Astrocyte of the hippocampus (primary cell): ENCODE measurements at regions not wholly inside any gene's neighbourhood (a gene's known extent, or its start where the extent isn't known, plus 50 kb on each side); places are given as distances from the start of the nearest gene placed in this dataset.
"Not testable (repeated sequence)": the region's sequence is repeated elsewhere in the genome, so short reads cannot be mapped to it uniquely, and the experiment has no call there.

Experiments used
- DNase-seq: peaks from one replicate; pipeline ENCODE4 v3.0.0; 2011; ENCODE audit warnings: low read depth, low spot score

DNA sequence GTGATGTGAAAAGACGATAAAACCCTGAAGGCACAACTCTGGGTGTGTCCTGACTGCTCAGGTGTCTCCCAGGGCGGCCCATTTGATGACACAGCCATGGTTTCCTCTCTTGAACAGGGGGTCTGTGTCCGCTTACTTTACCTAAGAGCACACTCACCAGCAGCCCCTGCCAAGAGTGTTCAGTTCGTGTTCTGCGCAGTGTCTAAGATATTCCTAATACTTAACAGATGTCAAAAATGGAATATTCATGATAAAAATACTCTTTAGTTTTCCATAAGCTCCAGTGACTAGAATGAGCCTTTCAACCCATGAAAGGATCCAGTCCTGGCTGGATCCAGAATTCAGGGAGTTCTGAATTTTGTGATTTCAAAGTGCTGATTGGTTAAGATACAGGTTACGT, 492.4 kb downstream of the TNS3 start:
- DNase-seq: no peak

DNA sequence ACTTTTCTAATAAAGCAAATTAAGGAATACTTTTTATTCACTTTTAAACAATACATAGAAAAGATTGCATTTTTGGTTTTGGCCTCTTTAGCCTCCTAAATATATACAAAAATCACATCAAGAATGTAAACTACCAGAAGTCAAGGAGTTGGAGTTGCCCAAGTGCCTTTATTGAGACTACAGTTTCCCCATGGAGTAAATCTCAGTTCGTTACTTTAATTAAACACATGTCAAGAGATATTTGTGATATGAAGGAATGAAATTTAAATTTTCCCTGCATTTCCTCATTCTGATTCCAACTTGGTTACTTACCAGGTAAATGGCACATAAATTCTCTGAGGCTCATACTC, 492.9 kb downstream of the TNS3 start:
- DNase-seq: no peak

DNA sequence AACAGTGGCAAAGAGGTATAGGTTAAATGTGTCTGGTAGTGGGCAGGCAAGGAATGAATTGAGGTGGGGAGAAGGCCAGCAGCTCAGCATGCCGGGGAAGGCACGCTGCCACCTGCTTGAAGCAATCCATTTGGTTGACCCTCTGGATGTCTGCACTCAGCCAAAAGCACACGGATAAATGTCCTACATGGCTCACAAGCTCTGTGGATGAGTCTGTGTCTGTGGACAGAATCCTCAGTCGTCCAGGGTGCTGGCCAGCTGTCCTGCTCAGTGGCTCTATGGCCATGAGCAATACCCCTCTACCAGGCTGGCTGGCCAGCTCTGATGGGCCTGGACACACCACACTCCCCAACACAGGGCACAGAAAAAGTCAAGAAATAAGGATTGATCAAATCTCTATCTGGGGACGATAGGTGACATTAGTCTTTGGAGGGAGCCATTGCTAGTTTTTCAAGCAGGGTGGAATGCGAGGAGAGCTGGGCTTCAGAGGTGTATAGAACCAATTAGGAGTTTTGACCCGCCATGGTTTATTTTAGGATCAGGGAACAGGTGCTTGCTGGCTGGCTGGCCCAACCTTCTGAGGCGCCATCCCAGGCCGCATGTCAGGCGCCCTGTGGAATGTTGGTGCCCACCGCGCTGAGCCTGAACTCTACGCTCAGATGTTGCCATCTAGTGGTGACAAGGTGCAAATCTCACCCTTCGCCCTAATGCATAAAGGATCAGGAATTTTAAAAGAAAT, 493.4 kb downstream of the TNS3 start:
- DNase-seq: peak; percentile 87

DNA sequence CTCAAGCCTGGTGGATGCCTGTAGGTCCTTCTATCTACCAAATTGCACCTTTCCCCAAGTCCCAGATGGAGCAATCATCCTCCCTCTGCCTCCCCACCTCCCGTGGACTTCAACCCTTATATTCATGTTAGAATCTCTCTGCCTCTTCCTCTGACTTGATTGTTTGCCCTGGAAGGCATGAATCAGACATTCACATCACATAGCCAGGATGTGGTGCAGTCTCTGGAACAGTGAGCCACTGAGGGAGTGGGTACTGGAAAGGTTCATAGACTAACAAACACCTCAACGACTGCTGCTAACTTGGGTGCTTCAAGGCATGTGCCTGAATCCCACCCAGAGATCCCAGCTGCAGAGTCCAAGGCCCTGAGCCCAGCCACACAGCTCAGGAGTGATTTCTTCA, 494.0 kb downstream of the TNS3 start:
- DNase-seq: peak; percentile 28

DNA sequence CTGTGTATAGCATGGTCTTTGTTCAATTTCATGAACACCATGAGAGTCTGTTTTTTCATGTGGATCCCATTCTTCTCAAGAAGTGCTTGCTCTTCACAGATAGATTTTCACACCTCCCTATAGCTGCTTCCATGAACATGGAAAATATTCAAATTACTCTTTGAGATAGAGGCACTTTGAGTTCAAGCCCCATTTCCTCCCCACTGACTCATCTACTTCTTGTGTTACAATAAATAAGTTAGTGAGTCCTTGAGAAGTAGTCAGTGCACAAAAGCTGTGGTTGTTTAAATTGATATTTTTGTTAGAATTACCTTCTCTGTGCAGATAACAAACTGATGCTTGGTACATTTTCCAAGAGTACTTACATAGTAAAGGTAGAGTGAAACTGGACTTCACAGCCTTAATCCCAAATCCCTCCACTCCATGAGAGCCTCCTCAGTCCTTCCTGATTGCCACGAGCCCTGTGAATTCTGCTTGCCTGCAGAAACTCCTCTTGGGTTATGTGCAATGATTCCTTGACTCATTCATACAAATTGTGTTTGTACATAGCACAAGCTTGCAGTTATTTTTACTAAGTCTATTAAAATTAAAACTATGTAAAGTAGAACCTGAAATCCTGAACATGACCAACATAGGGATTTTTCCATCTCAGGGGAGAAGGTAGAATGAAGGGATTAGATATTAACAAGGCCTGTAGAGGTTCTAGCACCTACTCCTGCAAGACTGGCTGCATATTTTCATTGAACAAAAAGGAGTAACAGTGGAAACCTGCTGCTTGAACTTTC, 496.2 kb downstream of the TNS3 start:
- DNase-seq: no peak

DNA sequence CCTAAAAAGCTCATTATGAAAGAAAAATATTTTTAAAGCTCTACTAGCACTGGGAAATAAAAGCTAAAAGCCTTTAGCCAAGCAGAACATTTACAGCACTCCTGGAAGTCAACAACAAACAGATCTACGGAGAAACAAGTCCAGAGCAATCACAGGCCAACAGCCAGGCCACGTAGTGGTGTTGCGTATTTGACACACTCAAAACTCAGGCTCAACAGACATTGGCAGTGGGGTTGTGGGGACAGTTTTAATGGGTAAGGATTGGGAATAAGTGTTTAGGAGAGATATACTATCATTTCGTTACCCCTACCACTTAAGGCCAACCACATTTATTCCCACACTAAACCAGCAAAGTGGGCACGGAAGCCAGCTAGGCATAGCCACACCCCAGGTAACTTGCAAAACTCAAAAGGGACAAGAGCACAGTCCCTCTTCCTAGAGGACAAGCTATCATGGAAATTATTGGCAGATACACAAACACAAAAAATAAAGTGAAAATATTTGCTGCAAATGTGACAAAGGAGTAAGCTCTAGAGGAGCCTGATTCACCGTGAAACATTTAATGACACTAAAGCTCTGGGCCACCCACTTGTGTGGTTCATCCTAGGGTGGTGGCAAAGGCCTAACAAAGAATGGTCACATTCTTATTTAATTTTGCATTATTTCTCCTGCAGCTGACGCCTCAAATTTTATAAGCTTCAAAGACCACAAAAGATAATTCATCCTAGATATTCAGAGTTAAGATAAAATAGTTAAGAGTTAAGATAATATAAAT, 498.2 kb downstream of the TNS3 start:
- no peak for DNase-seq

DNA sequence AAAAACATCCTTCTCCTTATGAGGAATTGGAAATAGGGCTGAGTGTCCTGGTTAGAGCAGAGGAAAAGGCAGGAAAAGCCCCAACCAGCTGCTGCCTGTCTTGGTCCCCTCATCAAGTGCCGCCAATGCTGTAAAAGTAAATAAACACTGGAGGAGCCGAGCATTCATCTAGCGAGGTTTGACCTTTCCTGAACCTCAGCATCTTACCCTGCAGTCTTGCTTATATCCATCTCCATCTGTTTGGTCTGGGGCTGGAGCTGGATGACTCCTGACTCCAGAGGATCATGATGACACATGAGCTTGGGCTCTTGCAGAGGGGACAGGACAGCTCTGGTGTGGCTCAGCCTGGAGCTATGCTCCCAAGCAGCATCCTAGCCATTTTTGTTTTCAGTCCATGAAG, 501.1 kb downstream of the TNS3 start:
- DNase-seq: no peak

DNA sequence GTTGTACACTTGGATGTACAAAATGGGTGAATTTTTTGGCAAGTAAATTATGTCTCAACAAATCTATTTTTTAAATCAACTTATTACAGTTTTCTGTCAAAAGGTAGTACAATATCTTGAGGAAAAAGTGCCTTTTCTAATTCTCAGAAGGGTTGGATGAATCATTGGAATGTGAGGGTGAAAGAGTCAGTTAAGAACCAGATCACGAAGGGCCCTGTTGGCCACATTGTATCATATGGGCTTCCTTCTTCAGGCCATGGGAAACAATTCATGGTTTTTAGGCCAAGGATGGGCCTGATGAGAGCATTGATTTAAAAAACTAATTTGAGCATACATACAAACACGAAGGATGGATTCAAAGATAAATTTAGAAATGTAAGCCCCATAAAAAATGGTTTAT, 503.7 kb downstream of the TNS3 start:
- DNase-seq: no peak

DNA sequence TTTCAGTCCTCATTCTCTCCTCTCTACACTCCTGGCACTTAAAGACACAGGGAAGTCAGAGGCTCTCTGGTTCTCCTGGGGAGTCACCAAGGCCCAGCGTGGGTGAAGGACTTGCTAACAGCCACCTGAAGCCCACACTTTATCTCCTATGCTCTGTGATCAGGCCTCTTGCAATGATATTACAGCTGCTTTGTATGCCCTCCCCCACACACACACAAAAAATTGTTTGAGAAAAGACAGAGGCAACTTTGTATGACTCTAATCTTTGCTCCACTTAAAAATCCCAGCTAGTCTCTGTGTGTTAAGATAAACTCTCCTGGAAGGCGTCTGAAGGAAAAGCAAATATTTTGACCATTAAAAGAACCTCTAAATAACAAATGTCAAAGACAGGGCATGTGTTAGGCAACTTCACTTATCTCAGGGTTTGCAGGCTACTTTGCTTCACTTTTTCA, 507.2 kb downstream of the TNS3 start:
- DNase-seq: no peak

DNA sequence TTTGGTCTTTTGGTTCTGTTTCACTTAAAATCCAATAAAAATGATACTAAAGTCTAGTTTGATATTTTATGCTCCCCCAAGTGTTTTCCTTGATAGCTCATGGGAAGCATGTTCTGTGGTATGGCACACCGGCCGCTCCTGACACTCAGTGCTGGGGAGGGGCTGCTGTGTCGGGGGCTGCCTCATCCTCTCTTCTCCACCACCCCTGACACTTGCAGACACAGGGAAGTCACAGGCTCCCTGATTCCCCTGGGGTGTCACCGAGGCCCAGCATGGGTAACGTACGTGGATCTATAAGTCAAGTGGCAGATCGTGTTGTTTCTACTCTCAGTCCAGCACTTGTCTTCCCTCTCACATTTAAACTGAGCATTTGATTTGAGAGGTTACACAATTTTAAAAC, 508.6 kb downstream of the TNS3 start:
- DNase-seq: no peak

DNA sequence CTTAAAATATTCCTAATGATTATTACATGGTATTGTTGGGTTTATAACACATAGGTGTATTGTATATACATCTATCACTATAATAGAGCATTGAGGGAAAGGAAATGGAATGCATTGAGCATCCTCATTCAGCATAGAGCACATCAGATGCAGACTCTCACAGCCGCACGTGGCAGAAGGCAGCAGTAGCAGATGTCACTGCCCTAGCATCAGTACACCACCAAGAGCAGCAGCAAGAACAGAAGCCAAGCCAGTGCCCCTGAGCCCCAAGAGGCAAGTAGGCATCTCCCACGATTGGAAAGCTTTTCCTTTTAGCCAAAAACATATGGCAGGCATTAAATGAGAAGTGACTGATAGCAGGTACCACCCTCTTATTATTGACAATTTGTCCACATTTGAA, 510.0 kb downstream of the TNS3 start:
- no peak for DNase-seq

DNA sequence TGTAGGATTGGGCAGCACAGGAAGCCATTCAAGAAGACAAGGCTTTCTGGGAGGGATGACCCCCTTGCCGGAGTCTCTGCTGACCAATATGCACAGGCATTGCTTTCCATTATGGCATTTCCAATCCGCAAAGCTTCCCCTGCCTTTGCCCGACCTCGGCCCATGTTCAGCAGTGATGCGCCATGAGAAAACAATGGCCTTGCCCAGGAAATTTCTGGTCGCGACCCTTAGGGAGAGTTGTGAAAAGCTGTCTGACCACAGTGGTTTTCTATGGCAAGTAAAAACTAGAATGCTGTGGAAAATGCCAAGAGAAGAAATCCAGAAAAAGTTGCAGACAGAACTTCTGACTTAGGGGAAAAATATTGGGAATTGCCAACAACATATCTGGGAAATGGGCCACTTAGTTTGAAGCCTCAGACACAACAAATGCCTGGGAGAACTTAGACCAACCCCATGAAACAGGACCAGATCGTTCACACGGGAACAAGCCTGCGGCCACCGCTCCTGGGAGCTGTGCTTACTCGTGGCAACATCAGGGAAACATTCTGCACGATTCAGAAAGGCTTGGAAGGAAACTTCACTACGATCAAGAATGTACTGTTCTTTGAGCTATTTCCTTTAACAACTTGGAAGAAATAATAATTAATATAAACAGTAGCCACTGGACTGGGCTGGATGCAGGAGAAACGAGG, 512.4 kb downstream of the TNS3 start:
- no peak for DNase-seq

DNA sequence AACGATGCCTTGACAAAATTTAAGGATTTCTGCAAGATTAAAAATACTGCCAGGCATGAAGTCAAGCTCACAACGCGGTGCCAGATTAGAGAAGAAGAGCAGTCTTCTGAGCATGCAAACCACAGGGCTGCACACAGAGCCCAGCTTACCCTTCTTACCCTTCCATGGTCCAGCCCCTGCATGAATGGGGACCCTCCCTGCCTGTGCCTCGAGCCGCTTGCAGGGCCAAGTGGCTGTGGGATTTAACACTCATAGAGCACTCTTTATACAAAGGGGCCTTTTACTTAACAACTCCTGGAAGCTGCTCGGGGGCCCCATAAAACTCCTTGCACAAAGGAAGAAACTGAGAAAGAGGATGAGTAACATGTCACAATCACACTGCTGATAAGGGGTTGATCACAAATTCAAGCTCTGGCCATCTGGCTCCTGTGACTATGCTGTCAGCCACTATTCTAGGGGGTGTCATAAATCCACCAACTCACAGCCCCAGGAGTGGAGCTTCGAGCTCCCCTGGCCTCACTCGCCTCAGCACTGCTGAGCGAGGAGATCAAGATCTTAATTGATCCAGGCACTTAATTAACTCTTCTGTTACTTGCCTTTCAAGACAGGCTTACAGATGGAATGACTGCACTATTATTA, 514.8 kb downstream of the TNS3 start:
- DNase-seq: no peak

DNA sequence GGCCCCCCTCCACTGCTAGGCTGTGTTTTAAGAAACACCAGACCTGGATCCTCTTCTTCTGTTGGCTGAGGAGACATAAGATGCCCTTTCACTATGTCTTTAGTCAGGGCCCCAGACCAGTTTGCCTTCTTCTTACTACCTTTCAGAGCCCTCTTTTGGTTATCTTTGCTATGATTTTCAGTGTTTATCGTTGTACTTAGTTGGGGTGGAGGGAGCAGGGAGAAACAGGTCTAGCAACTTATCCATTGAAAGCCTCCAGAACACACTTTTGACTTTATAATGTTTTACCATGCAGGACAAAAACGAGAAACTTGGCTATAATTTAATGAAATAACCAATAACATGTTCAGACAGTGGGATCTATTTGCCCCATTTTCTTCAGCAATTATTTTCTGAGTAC, 525.2 kb downstream of the TNS3 start:
- no peak for DNase-seq

DNA sequence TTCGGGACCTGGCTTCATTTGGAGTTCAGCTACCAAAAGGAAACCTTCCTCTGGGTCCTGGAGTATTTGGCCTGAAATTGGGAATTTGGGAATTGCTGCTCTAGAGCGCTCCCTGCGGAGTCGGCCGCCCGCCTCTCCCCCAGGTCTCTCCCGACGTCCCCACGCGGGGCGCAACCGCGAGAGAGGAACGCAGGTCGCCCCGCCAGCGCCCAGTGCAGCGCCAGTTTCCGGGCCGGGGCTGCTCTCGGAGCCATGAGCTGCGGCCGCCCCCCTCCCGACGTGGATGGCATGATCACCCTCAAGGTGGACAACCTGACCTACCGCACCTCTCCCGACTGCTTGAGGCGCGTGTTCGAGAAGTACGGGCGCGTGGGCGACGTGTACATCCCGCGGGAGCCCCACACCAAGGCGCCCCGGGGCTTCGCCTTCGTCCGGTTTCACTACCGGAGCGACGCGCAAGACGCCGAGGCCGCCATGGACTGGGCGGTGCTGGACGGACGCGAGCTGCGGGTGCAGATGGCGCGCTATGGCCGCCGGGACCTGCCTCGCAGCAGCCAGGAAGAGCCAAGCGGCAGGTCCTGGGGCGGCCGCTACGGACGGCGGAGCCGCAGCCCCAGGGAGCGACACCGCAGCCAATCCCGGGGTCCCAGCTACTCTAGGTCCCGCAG, 529.2 kb downstream of the TNS3 start:
- not testable (repeated sequence) for DNase-seq

DNA sequence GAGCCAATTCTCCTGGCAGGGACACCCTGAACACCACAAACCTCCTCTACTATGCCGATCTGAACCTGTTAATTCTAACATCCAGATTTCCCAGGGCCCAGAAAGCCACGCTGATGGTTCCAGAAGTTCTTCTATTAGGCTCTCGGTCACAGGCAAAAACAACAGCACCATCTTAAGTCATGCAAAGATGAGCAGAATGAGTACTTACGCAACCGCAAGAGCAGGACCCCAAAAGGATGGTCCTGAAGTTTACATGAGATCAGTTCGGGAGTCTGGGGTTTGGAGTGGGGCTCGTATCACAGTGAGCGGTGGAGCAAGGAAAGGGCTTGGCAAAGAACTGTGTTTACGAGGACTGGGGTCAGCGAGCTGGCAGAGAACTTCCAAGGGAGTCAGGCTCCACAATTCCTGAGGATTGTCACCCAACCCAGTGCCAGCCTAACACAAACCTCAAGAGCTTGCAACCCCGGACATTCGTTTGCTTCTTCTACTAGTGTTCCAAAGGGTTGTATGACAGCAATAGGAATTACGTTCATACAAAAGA, 532.6 kb downstream of the TNS3 start:
- no peak for DNase-seq

DNA sequence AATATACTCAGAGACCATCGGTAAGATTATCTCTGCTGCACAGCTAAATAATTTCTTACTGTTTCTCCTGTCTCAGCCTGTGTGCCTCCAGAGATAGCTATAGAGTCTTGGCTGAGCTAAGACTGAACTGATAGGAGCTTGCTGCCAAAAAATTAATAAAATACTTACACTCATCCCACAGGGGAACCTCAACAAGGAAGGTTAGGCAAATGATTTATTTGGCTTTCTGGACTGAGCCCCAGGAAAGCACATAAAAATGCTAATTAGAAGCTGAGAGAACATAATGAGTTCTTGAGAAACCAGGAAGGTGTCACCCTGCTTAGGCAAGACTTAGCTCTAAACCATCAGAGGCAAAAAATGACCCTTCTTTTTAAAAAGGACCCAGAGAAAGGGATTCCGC, 534.5 kb downstream of the TNS3 start:
- no peak for DNase-seq

DNA sequence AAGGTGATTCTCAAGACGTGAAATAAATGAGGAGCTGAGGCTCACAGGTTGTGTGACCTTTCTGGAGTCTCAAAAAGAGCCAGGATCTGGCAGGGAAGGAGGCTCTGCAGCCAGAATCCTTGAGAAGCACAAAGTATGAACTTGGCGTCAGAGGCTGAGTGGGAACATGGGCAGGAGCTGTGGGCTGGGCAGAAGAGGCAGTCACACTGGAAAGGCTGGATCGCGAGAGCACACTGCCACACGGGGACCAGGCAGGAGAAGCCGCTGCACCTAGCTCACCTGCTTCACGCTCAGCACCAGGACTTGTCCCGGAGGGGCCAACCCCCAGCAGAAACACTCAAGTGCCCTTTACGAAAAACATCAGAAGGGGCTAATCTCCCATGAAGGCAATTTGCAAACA, 535.0 kb downstream of the TNS3 start:
- DNase-seq: no peak

DNA sequence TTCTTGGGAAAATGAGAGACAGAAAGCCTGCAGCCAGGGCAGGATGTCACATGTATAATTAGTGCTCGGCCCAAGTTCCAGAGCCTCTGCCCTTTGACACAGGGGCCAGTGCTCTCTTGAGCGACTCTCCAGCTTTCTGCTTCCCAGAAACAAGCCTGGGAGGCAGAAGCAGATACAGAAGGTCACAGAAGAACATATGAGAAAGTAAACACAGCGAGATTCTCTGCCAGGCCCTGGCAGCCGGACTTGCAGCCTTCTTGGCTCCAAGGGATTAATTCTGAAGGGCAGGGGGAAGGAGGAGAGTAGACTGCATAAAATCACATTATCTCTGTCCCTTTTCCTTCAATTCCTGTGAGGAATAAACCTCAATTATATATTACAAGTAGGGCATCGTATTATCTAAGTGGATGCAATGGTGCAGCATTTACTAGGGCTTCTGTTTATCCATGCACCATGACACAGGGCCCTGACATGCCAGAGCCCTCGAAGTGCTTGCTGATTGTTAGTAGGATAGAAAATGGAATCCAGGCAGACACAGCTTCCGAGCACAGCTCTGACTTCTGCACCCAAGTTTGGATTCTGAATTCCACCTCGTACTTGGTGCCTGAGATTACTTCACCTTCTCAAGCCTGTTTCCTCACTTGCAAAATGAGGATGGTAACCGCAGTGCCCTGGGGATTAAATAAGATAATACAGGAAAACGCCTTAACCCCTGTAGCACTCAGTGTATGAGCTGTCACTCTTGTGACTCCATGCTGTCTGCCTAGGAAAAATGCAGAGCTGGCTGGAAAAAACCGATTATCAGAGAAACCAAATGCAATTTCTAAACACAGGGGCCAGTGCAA, 536.5 kb downstream of the TNS3 start:
- no peak for DNase-seq

DNA sequence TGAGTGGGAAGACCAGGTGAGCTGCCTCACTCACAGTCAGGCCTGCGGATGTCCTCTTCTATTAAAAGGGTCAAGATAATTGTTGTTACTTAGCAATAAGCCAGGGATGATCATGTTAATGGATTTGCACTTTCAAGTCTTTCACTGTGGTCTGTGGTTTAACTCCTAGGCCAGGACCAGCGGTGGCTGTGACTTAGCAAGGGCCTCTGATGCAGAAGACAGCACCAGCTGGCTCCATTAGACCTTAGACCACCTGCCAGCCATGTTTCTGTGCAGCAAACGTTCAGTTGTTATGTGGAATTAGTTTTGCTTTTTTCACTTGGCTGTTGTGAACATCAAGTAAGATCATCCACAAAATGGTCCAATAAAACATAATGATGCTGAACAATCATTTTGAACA, 537.3 kb downstream of the TNS3 start:
- DNase-seq: no peak
